IMR-90 (cell line): ENCODE measurements at regions not wholly inside any gene's neighbourhood (a gene's known extent, or its start where the extent isn't known, plus 50 kb on each side); places are given as distances from the start of the nearest gene placed in this dataset.

Experiments
- ATAC-seq: fragments of 200-7000 bp; cut with Tn5 transposase; 2 replicates; pipeline ENCODE4 v1.9.1; 2020; ENCODE audit warnings: low read depth, mild to moderate bottlenecking, moderate library complexity
- BruUV-seq: library from RNA; stranded (reverse); fragments of 400-500 nt; replicated peaks from 2 replicates; lab custom pipeline; 2021; lab: Mats Ljungman, UMichigan
- CTCF ChIA-PET: fragments of 300-600 bp; formaldehyde crosslinking; extraction: SDS; loops from one replicate; lab custom pipeline; 2021; ENCODE audit warnings: antibody characterized with exemption; lab: Yijun Ruan, JAX
- POLR2A ChIA-PET: fragments of 300-600 bp; sonication (Branson Sonifier 250); formaldehyde crosslinking; loops from one replicate; lab custom pipeline; 2022; ENCODE audit warnings: antibody characterized with exemption; ENCODE audit not compliant: unreplicated experiment; lab: Charles Lee
- DNase-seq: peaks from one replicate; pipeline ENCODE4 v3.0.0; 2013
- H2AFZ ChIP-seq: replicated peaks from 2 replicates; pipeline ENCODE3; 2013; ENCODE audit warnings: low read length, mild to moderate bottlenecking; ENCODE audit not compliant: poor library complexity
- H2AK5ac ChIP-seq: 2 replicates; pipeline ENCODE4 v1.6.1; 2013; ENCODE audit warnings: low read depth, low read length, inconsistent platforms
- H2AK9ac ChIP-seq: replicated peaks from 2 replicates; pipeline ENCODE3; 2013; ENCODE audit warnings: mild to moderate bottlenecking, low read depth, low read length, moderate library complexity; ENCODE audit not compliant: poor library complexity
- H2BK120ac ChIP-seq: 2 replicates; pipeline ENCODE4 v1.6.1; 2013; ENCODE audit warnings: low read depth, low read length, inconsistent platforms
- H2BK15ac ChIP-seq: 3 replicates; pipeline ENCODE4 v1.6.1; 2013; ENCODE audit warnings: low read depth, low read length, inconsistent platforms
- H2BK20ac ChIP-seq: 2 replicates; pipeline ENCODE4 v1.6.1; 2013; ENCODE audit warnings: low read depth, mild to moderate bottlenecking, inconsistent platforms, low read length, moderate library complexity
- H2BK5ac ChIP-seq: 2 replicates; pipeline ENCODE4 v1.6.1; 2013; ENCODE audit warnings: mild to moderate bottlenecking, low read depth, low read length, inconsistent platforms; ENCODE audit not compliant: poor library complexity, severe bottlenecking
- H3K14ac ChIP-seq: replicated peaks from 2 replicates; pipeline ENCODE4 v1.6.1; 2013; ENCODE audit warnings: low read depth, low read length, inconsistent platforms
- H3K18ac ChIP-seq: 2 replicates; pipeline ENCODE4 v1.6.1; 2013; ENCODE audit warnings: low read depth, low read length, control low read depth
- H3K23ac ChIP-seq: 2 replicates; pipeline ENCODE4 v1.6.1; 2013; ENCODE audit warnings: low read depth, low read length, inconsistent platforms
- H3K27ac ChIP-seq: 2 replicates; pipeline ENCODE4 v1.5.1; 2013; ENCODE audit warnings: mild to moderate bottlenecking, control low read depth, low read length; ENCODE audit not compliant: insufficient read depth
- H3K27me3 ChIP-seq: 2 replicates; pipeline ENCODE4 v1.6.1; 2013; ENCODE audit warnings: low read length; ENCODE audit not compliant: control insufficient read depth, insufficient read depth
- H3K36me3 ChIP-seq: 2 replicates; pipeline ENCODE4 v1.6.1; 2013; ENCODE audit warnings: low read length, mixed read lengths; ENCODE audit not compliant: control insufficient read depth, insufficient read depth
- H3K4ac ChIP-seq: 2 replicates; pipeline ENCODE4 v1.6.1; 2013; ENCODE audit warnings: low read depth, low read length, inconsistent platforms
- H3K4me1 ChIP-seq: 2 replicates; pipeline ENCODE4 v1.6.1; 2013; ENCODE audit warnings: low read length, mixed read lengths; ENCODE audit not compliant: control insufficient read depth, insufficient read depth
- H3K4me2 ChIP-seq: 2 replicates; pipeline ENCODE4 v1.6.1; 2013; ENCODE audit warnings: low read depth, mild to moderate bottlenecking, control low read depth, low read length, moderate library complexity
- H3K4me3 ChIP-seq: 2 replicates; pipeline ENCODE4 v1.5.1; 2013; ENCODE audit warnings: low read depth, mild to moderate bottlenecking, control low read depth, low read length, moderate library complexity; ENCODE audit not compliant: insufficient read depth
- H3K56ac ChIP-seq: 2 replicates; pipeline ENCODE4 v1.6.1; 2013; ENCODE audit warnings: low read length, inconsistent platforms; ENCODE audit not compliant: insufficient read depth; ENCODE audit errors: extremely low read depth
- H3K79me1 ChIP-seq, 2 experiments: 2 replicates each; pipeline ENCODE4 v1.6.1; 2013; ENCODE audit warnings: low read length in 2 of 2, inconsistent platforms in 1 of 2, low read depth in 1 of 2
- H3K9ac ChIP-seq: 2 replicates; pipeline ENCODE4 v1.6.1; 2013; ENCODE audit warnings: low read depth, low read length, control low read depth
- H3K9me1 ChIP-seq: 2 replicates; pipeline ENCODE4 v1.6.1; 2013; ENCODE audit warnings: low read length, inconsistent platforms; ENCODE audit not compliant: insufficient read depth
- H3K9me3 ChIP-seq: 2 replicates; pipeline ENCODE4 v1.6.1; 2013; ENCODE audit warnings: low read length; ENCODE audit not compliant: control insufficient read depth, insufficient read depth
- H4K20me1 ChIP-seq: 2 replicates; pipeline ENCODE4 v1.6.1; 2013; ENCODE audit warnings: low read length, inconsistent platforms; ENCODE audit not compliant: insufficient read depth
- H4K5ac ChIP-seq: 2 replicates; pipeline ENCODE4 v1.6.1; 2013; ENCODE audit warnings: mild to moderate bottlenecking, low read depth, low read length, control low read depth
- H4K8ac ChIP-seq, 2 experiments: 2 replicates each; pipeline ENCODE4 v1.6.1; 2013; ENCODE audit warnings: low read depth in 2 of 2, low read length in 2 of 2, control low read depth in 1 of 2, inconsistent platforms in 1 of 2
- H4K91ac ChIP-seq: 2 replicates; pipeline ENCODE4 v1.6.1; 2013; ENCODE audit warnings: low read depth, low read length, inconsistent platforms; ENCODE audit not compliant: insufficient read depth
- BHLHE40 ChIP-seq: fragments of 150-350 bp; IDR thresholded peaks from 2 replicates; pipeline ENCODE4 v1.6.1; 2016; ENCODE audit warnings: mild to moderate bottlenecking, low read depth, low read length
- CEBPB ChIP-seq: IDR thresholded peaks from 2 replicates; pipeline ENCODE4 v1.6.1; 2012; ENCODE audit warnings: low read depth, low read length, improper control_type of control experiment
- CHD1 ChIP-seq: IDR thresholded peaks from 2 replicates; pipeline ENCODE4 v1.6.1; 2012; ENCODE audit warnings: low read depth, low read length, improper control_type of control experiment
- CTCF ChIP-seq: conservative IDR thresholded peaks from 2 replicates; pipeline ENCODE4 v1.5.1; 2012; ENCODE audit warnings: mild to moderate bottlenecking, low read depth, low read length, improper control_type of control experiment
- ELK1 ChIP-seq: fragments of 150-350 bp; IDR thresholded peaks from 2 replicates; pipeline ENCODE4 v1.6.1; 2016; ENCODE audit warnings: low read depth, mild to moderate bottlenecking, low read length, moderate library complexity, borderline replicate concordance
- FOS ChIP-seq: fragments of 150-350 bp; IDR thresholded peaks from 2 replicates; pipeline ENCODE4 v1.6.1; 2016; ENCODE audit warnings: low read depth, low read length
- MAFK ChIP-seq: IDR thresholded peaks from 2 replicates; pipeline ENCODE4 v1.6.1; 2012; ENCODE audit warnings: low read depth, low read length, improper control_type of control experiment
- MAZ ChIP-seq: IDR thresholded peaks from 2 replicates; pipeline ENCODE4 v1.6.1; 2012; ENCODE audit warnings: low read depth, mild to moderate bottlenecking, low read length, improper control_type of control experiment, moderate library complexity, borderline replicate concordance
- MXI1 ChIP-seq: IDR thresholded peaks from 2 replicates; pipeline ENCODE4 v1.6.1; 2012; ENCODE audit warnings: low read depth, mild to moderate bottlenecking, low read length, moderate library complexity, borderline replicate concordance
- NFE2L2 ChIP-seq: fragments of 150-350 bp; IDR thresholded peaks from 2 replicates; pipeline ENCODE4 v1.6.1; 2016; ENCODE audit warnings: low read depth, mild to moderate bottlenecking, low read length
- POLR2A ChIP-seq: IDR thresholded peaks from 2 replicates; pipeline ENCODE4 v1.6.1; 2012; ENCODE audit warnings: mild to moderate bottlenecking, low read depth, low read length
- RAD21 ChIP-seq: IDR thresholded peaks from 2 replicates; pipeline ENCODE4 v1.6.1; 2012; ENCODE audit warnings: low read length, improper control_type of control experiment
- RCOR1 ChIP-seq: IDR thresholded peaks from 2 replicates; pipeline ENCODE4 v1.6.1; 2012; ENCODE audit warnings: mild to moderate bottlenecking, low read length, improper control_type of control experiment; ENCODE audit not compliant: insufficient replicate concordance
- RFX5 ChIP-seq: IDR thresholded peaks from 2 replicates; pipeline ENCODE4 v1.8.0; 2012; ENCODE audit warnings: low read depth, mild to moderate bottlenecking, low read length, moderate library complexity
- SMC3 ChIP-seq: fragments of 150-350 bp; IDR thresholded peaks from 2 replicates; pipeline ENCODE4 v1.6.1; 2016; ENCODE audit warnings: low read depth, mild to moderate bottlenecking, antibody characterized with exemption, low read length, moderate library complexity
- USF2 ChIP-seq: fragments of 150-350 bp; IDR thresholded peaks from 2 replicates; pipeline ENCODE4 v1.6.1; 2017; ENCODE audit warnings: mild to moderate bottlenecking, antibody characterized with exemption, low read length, low read depth
- dilution Hi-C: fragments of 300-500 bp; cut with HindIII; formaldehyde crosslinking; loops from one replicate; pipeline ENCODE4 v1.14.3; 2018; ENCODE audit warnings: low sequenced_read_pairs; ENCODE audit not compliant: unreplicated experiment
- in situ Hi-C: fragments of 300-500 bp; cut with MboI; formaldehyde crosslinking; loops from 3 replicates; pipeline ENCODE4 v1.14.3; 2019; ENCODE audit warnings: low sequenced_read_pairs, inconsistent platforms, mixed read lengths
- intact Hi-C: fragments of 100-400 bp; cut with micrococcal nuclease; formaldehyde crosslinking; loops from 2 replicates; pipeline ENCODE4 v1.10.0; 2022

- Histone ChIP-seq H3K36me3 (no peaks in the 10 kb centered on the region), H3K27ac (no peak overlapping the region), H2BK5ac (no peak overlapping the region)
These were observed 190.6 kb downstream of the ACKR3 start for GRCh38 chr2:236760246-236760645.

More at GRCh38 chr2:236760246-236760645, 190.6 kb downstream of the ACKR3 start:
- Histone ChIP-seq H3K4me3 (no peak overlapping the region), H3K56ac (no peak overlapping the region), H3K9me1 (no peaks in the 10 kb centered on the region), H4K8ac (no peak overlapping the region), H2BK120ac (no peak overlapping the region), H3K14ac (no peak overlapping the region), H4K20me1 (no peaks in the 10 kb centered on the region), H3K9ac (no peak overlapping the region), H3K9me3 (no peaks in the 10 kb centered on the region; the same call in 1 of the 2 replicates), H3K23ac (no peak overlapping the region), H3K4ac (no peak overlapping the region), H2AK9ac (no peak overlapping the region), H2AK5ac (no peak overlapping the region), H4K91ac (no peak overlapping the region), H2BK15ac (no peak overlapping the region), H2AFZ (no peak overlapping the region), H3K79me1 (no peaks in the 10 kb centered on the region), H2BK20ac (no peak overlapping the region), H3K18ac (no peak overlapping the region), H3K27me3 (peaks cover 16% of the 10 kb centered on the region), H3K4me2 (no peak overlapping the region), H3K4me1 (no peaks in the 10 kb centered on the region), H4K5ac (no peak overlapping the region)
- POLR2A ChIA-PET, result no interaction called here
- no TSS peak for BruUV-seq
- intact Hi-C loops, result no loop called here
- DNase-seq (no peak), ATAC-seq (no peak)
- CTCF ChIA-PET, result no interaction called here
- in situ Hi-C loops, result no loop called here
- dilution Hi-C loops, result no loop called here
- no peak for TF ChIP-seq MAFK
- no peak for TF ChIP-seq ELK1
- no peak for TF ChIP-seq RFX5
- no peak for TF ChIP-seq BHLHE40
- no peak for TF ChIP-seq POLR2A
- TF ChIP-seq FOS, result no peak
- TF ChIP-seq SMC3, result no peak
- no peak for TF ChIP-seq CHD1
- TF ChIP-seq CEBPB, result no peak
- no peak for TF ChIP-seq CTCF
- no peak for TF ChIP-seq MAZ
- no peak for TF ChIP-seq RAD21
- TF ChIP-seq USF2, result no peak
- TF ChIP-seq MXI1, result no peak
- TF ChIP-seq RCOR1, result no peak
- TF ChIP-seq NFE2L2, result no peak
